Panc1 (cell line): ENCODE measurements at regions not wholly inside any gene's neighbourhood (a gene's known extent, or its start where the extent isn't known, plus 50 kb on each side); places are given as distances from the start of the nearest gene placed in this dataset.

Experiments used
- ATAC-seq: fragments of 200-7000 bp; cut with Tn5 transposase; 2 replicates; pipeline ENCODE4 v1.9.1; 2020; ENCODE audit warnings: mild to moderate bottlenecking, moderate library complexity
- BruUV-seq: library from RNA; stranded (reverse); fragments of 400-500 nt; replicated peaks from 2 replicates; lab custom pipeline; 2021; lab: Mats Ljungman, UMichigan
- CTCF ChIA-PET: fragments of 300-600 bp; sonication (Branson Sonifier 250); formaldehyde crosslinking; loops from one replicate; lab custom pipeline; 2022; ENCODE audit warnings: antibody characterized with exemption; lab: Charles Lee
- POLR2A ChIA-PET: fragments of 300-600 bp; sonication (Branson Sonifier 250); formaldehyde crosslinking; loops from one replicate; lab custom pipeline; 2022; ENCODE audit warnings: antibody characterized with exemption; lab: Charles Lee
- DNase-seq: peaks from one replicate; pipeline ENCODE4 v3.0.0-alpha.2; 2010; ENCODE audit warnings: low read depth, low spot score
- H3K27ac ChIP-seq: 2 replicates; pipeline ENCODE4 v1.5.1; 2011; ENCODE audit warnings: mild to moderate bottlenecking, low read length, inconsistent platforms
- H3K27me3 ChIP-seq: fragments of 200-500 bp; sonication (Bioruptor generic); 2 replicates; pipeline ENCODE4 v1.6.0; 2014; ENCODE audit warnings: low read length, inconsistent platforms; ENCODE audit not compliant: control insufficient read depth, insufficient read depth
- H3K36me3 ChIP-seq: fragments of 200-500 bp; sonication (Bioruptor generic); 2 replicates; pipeline ENCODE4 v1.5.1; 2014; ENCODE audit warnings: inconsistent platforms, mild to moderate bottlenecking, low read length, moderate library complexity; ENCODE audit not compliant: control insufficient read depth, insufficient read depth
- H3K4me1 ChIP-seq: 2 replicates; pipeline ENCODE4 v1.5.1; 2011; ENCODE audit warnings: inconsistent platforms, mild to moderate bottlenecking, low read length, moderate library complexity; ENCODE audit not compliant: control insufficient read depth, insufficient read depth
- H3K4me3 ChIP-seq, 2 experiments: 2 replicates each; pipeline ENCODE4 v1.5.1; 2011 to 2012; ENCODE audit warnings: low read depth in 2 of 2, low read length in 2 of 2, mild to moderate bottlenecking in 2 of 2, inconsistent platforms in 1 of 2, moderate library complexity in 1 of 2
- H3K9me3 ChIP-seq: fragments of 200-500 bp; sonication (Bioruptor generic); 2 replicates; pipeline ENCODE4 v1.5.1; 2014; ENCODE audit warnings: low read depth, mild to moderate bottlenecking, inconsistent platforms, low read length, moderate library complexity; ENCODE audit not compliant: control insufficient read depth, insufficient read depth
- CTCF ChIP-seq: fragments of 450-650 bp; IDR thresholded peaks from 2 replicates; pipeline ENCODE4 v1.5.1; 2017; ENCODE audit warnings: mild to moderate bottlenecking
- POLR2AphosphoS5 ChIP-seq: IDR thresholded peaks from 2 replicates; pipeline ENCODE4 v1.6.1; 2012; ENCODE audit warnings: mild to moderate bottlenecking, low read depth, low read length, moderate library complexity
- REST ChIP-seq, 2 experiments: IDR thresholded peaks; 2 replicates each; pipeline ENCODE4 v1.6.1; 2011 to 2012; ENCODE audit warnings: low read depth in 2 of 2, control low read depth in 1 of 2, low read length in 1 of 2, mild to moderate bottlenecking in 1 of 2, moderate library complexity in 1 of 2; ENCODE audit not compliant: insufficient read depth in 1 of 2
- SIN3A ChIP-seq: IDR thresholded peaks from 2 replicates; pipeline ENCODE4 v1.6.1; 2012; ENCODE audit warnings: low read depth, mild to moderate bottlenecking, low read length, moderate library complexity, borderline replicate concordance; ENCODE audit not compliant: insufficient read depth
- TCF7L2 ChIP-seq: IDR thresholded peaks from 2 replicates; pipeline ENCODE4 v1.6.1; 2011; ENCODE audit warnings: mild to moderate bottlenecking, low read depth, low read length, inconsistent platforms
- in situ Hi-C: cut with HindIII; loops from 2 replicates; pipeline ENCODE4 v1.10.0; 2016; ENCODE audit warnings: low sequenced_read_pairs, low pct_unique_long_range_greater_than_20kb
- intact Hi-C: fragments of 100-400 bp; cut with micrococcal nuclease; formaldehyde crosslinking; loops from one replicate; pipeline ENCODE4 v1.10.0; 2022; ENCODE audit not compliant: unreplicated experiment

GRCh38 chr6:132210886-132211563, 190.2 kb downstream of the MOXD1 start:
- H3K36me3 ChIP-seq = no peaks in the 10 kb centered on the region
- intact Hi-C loops = no loop called here
- POLR2A ChIA-PET = no interaction called here
- DNase-seq (no peak), ATAC-seq (no peak)
- BruUV-seq = no TSS peak
- TF ChIP-seq CTCF = no peak
- TF ChIP-seq REST (IDR thresholded peaks at IDR 0.05; ENCODE audit: insufficient read depth in 1 of 2, low read depth in 2 of 2, low read length in 1 of 2) = no peak
- no peak for TF ChIP-seq TCF7L2
- TF ChIP-seq SIN3A = no peak
- no peak for TF ChIP-seq POLR2AphosphoS5
- CTCF ChIA-PET = no interaction called here
- H3K27ac ChIP-seq = no peak overlapping the region
- in situ Hi-C loops = no loop called here
- H3K27me3 ChIP-seq = no peaks in the 10 kb centered on the region
- no peaks in the 10 kb centered on the region for H3K9me3 ChIP-seq
- H3K4me3 ChIP-seq = no peak overlapping the region
- no peaks in the 10 kb centered on the region for H3K4me1 ChIP-seq

GRCh38 chr6:132209351-132209750, 191.9 kb downstream of the MOXD1 start:
- no peak overlapping the region for H3K4me3 ChIP-seq
- no peaks in the 10 kb centered on the region for H3K4me1 ChIP-seq
- ATAC-seq (no peak), DNase-seq (no peak)
- intact Hi-C loops (no loop called here), in situ Hi-C loops (no loop called here)
- BruUV-seq = no TSS peak
- TF ChIP-seq CTCF (no peak), REST (IDR thresholded peaks at IDR 0.05; ENCODE audit: insufficient read depth in 1 of 2, low read depth in 2 of 2, low read length in 1 of 2) (no peak), POLR2AphosphoS5 (no peak), TCF7L2 (no peak), SIN3A (no peak)
- no peaks in the 10 kb centered on the region for H3K27me3 ChIP-seq
- H3K9me3 ChIP-seq = no peaks in the 10 kb centered on the region
- CTCF ChIA-PET = no interaction called here
- H3K36me3 ChIP-seq = no peaks in the 10 kb centered on the region
- POLR2A ChIA-PET = no interaction called here
- H3K27ac ChIP-seq = no peak overlapping the region
